Tibial nerve (tissue), 4 donors: ENCODE measurements at regions not wholly inside any gene's neighbourhood (a gene's known extent, or its start where the extent isn't known, plus 50 kb on each side); places are given as distances from the start of the nearest gene placed in this dataset.

Experiments used
- CTCF ChIP-seq, 5 experiments: fragments of 200-600 bp in 3 of 5; fragments of 450-650 bp in 2 of 5; sonication (generic) in 3 of 5; IDR thresholded peaks; one replicate each; pipeline ENCODE4 v1.5.1; 2016 to 2019; ENCODE audit warnings: antibody characterized with exemption in 5 of 5, mild to moderate bottlenecking in 3 of 5, moderate library complexity in 2 of 5
- EP300 ChIP-seq, 2 donors: sonication (generic); formaldehyde crosslinking; IDR thresholded peaks; one replicate each; pipeline ENCODE4 v1.6.1; 2017; ENCODE audit warnings: antibody characterized with exemption in 2 of 2, mild to moderate bottlenecking in 1 of 2
- POLR2A ChIP-seq, 2 donors: fragments of 450-650 bp; IDR thresholded peaks; one replicate each; pipeline ENCODE4 v1.6.1; 2017; ENCODE audit warnings: antibody characterized with exemption in 2 of 2, mild to moderate bottlenecking in 2 of 2, moderate library complexity in 2 of 2

GRCh38 chr9:102309379-102309778 lies 570.9 kb upstream of the GRIN3A start:
- TF ChIP-seq POLR2A (IDR thresholded peaks at IDR 0.05) (no peak), CTCF (IDR thresholded peaks at IDR 0.05) (no peak), EP300 (IDR thresholded peaks at IDR 0.05) (no peak)
